Smooth muscle cell (in vitro differentiated cells): ENCODE measurements at regions not wholly inside any gene's neighbourhood (a gene's known extent, or its start where the extent isn't known, plus 50 kb on each side); places are given as distances from the start of the nearest gene placed in this dataset.

Experiments
- DNase-seq: peaks from one replicate; lab custom pipeline; 2025; ENCODE audit not compliant: unreplicated experiment; lab: John Stamatoyannopoulos, UW
- H2AFZ ChIP-seq: fragments of 200-600 bp; sonication (generic); 2 replicates; pipeline ENCODE4 v1.6.0; 2016; ENCODE audit warnings: antibody characterized with exemption, low read depth, mild to moderate bottlenecking
- H3F3A ChIP-seq: fragments of 200-600 bp; sonication (generic); 2 replicates; pipeline ENCODE4 v1.6.0; 2017; ENCODE audit warnings: antibody characterized with exemption, low read depth
- H3K27ac ChIP-seq: fragments of 200-600 bp; sonication (generic); 2 replicates; pipeline ENCODE4 v1.5.1; 2016; ENCODE audit warnings: low read depth, mild to moderate bottlenecking
- H3K27me3 ChIP-seq: fragments of 200-600 bp; sonication (generic); 2 replicates; pipeline ENCODE4 v1.6.1; 2016; ENCODE audit warnings: low read depth, mild to moderate bottlenecking
- H3K36me3 ChIP-seq: fragments of 200-600 bp; sonication (generic); 2 replicates; pipeline ENCODE4 v1.5.1; 2016; ENCODE audit warnings: low read depth
- H3K4me1 ChIP-seq: fragments of 200-600 bp; sonication (generic); 2 replicates; pipeline ENCODE4 v1.5.1; 2016; ENCODE audit warnings: low read depth
- H3K4me2 ChIP-seq: fragments of 200-600 bp; sonication (generic); 2 replicates; pipeline ENCODE4 v1.6.0; 2016; ENCODE audit warnings: mild to moderate bottlenecking
- H3K4me3 ChIP-seq: fragments of 200-600 bp; sonication (generic); 2 replicates; pipeline ENCODE4 v1.5.1; 2016; ENCODE audit warnings: mild to moderate bottlenecking
- H3K79me2 ChIP-seq: fragments of 200-600 bp; sonication (generic); 2 replicates; pipeline ENCODE4 v1.6.0; 2016; ENCODE audit warnings: low read depth, mild to moderate bottlenecking
- H3K9ac ChIP-seq: fragments of 200-600 bp; sonication (generic); 2 replicates; pipeline ENCODE4 v1.6.0; 2016; ENCODE audit warnings: low read depth
- H3K9me3 ChIP-seq: fragments of 200-600 bp; sonication (generic); replicated peaks from 2 replicates; pipeline ENCODE4 v1.5.1; 2016; ENCODE audit warnings: low read depth
- H4K20me1 ChIP-seq: fragments of 200-600 bp; sonication (generic); 2 replicates; pipeline ENCODE4 v1.6.0; 2016; ENCODE audit warnings: low read depth
- WGBS: methylation state at CpG from one replicate; pipeline ENCODE4 v1.1.7; 2016; ENCODE audit warnings: low lambda C conversion rate; 5-methylcytosine and 5-hydroxymethylcytosine counted together
- TF ChIP-seq, protein P1 (sequence below): fragments of 200-600 bp; sonication (generic); IDR thresholded peaks from 2 replicates; pipeline ENCODE4 v1.5.1; 2017; ENCODE audit warnings: borderline replicate concordance, mild to moderate bottlenecking, antibody characterized with exemption; ENCODE audit not compliant: insufficient read depth, poor library complexity, severe bottlenecking

GRCh38 chr10:36780158-36780557 is 345.2 kb upstream of the ANKRD30A start:
- Histone ChIP-seq H3K4me1 (no peaks in the 10 kb centered on the region), H3K27ac (no peak overlapping the region), H3K4me3 (no peak overlapping the region), H3F3A (no peaks in the 10 kb centered on the region), H3K79me2 (no peaks in the 10 kb centered on the region), H3K9me3 (no peaks in the 10 kb centered on the region), H4K20me1 (no peaks in the 10 kb centered on the region), H2AFZ (no peak overlapping the region), H3K9ac (no peak overlapping the region), H3K4me2 (no peak overlapping the region), H3K27me3 (no peaks in the 10 kb centered on the region), H3K36me3 (no peaks in the 10 kb centered on the region)
- no peak for DNase-seq
- WGBS, result 86% methylated on average over 6 of the region's 6 CpGs
- TF ChIP-seq, protein P1, sequence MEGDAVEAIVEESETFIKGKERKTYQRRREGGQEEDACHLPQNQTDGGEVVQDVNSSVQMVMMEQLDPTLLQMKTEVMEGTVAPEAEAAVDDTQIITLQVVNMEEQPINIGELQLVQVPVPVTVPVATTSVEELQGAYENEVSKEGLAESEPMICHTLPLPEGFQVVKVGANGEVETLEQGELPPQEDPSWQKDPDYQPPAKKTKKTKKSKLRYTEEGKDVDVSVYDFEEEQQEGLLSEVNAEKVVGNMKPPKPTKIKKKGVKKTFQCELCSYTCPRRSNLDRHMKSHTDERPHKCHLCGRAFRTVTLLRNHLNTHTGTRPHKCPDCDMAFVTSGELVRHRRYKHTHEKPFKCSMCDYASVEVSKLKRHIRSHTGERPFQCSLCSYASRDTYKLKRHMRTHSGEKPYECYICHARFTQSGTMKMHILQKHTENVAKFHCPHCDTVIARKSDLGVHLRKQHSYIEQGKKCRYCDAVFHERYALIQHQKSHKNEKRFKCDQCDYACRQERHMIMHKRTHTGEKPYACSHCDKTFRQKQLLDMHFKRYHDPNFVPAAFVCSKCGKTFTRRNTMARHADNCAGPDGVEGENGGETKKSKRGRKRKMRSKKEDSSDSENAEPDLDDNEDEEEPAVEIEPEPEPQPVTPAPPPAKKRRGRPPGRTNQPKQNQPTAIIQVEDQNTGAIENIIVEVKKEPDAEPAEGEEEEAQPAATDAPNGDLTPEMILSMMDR, result no peak

DNA sequence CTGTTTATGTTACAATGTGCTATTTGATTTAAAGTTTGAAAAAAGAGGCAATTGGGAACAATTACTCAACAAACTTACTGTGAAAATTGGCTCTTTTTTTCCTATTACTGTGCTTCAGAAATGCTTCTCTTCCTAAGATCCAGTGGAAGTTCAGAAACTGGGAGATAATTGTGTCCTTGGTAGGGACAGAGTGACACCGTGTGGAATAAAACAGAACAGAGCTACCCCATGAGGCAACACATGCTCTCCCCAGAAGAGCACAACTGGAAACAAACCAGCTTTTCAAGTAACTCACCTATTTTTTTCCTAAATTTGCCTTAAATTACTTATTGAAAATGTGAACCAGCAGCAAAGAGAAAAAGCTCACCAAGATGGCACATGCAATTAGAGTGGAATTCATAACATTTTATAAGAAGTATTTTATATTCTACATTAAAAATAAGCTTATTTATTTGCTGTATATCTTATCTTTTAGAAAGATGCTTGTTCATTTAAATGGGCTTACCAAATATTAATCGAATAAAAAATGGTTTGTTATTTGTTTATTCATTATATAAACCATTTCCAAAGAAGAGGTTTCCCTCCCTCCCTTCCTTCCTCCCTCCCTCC is 346.1 kb upstream of the ANKRD30A start:
- Histone ChIP-seq H3K4me2 (no peak overlapping the region), H3K9me3 (no peaks in the 10 kb centered on the region), H3K27me3 (no peaks in the 10 kb centered on the region), H4K20me1 (no peaks in the 10 kb centered on the region), H3K79me2 (no peaks in the 10 kb centered on the region), H3K27ac (no peak overlapping the region), H2AFZ (peak overlapping the region; percentile 42), H3K4me1 (no peaks in the 10 kb centered on the region), H3F3A (no peaks in the 10 kb centered on the region), H3K4me3 (no peak overlapping the region), H3K9ac (no peak overlapping the region), H3K36me3 (no peaks in the 10 kb centered on the region)
- TF ChIP-seq, protein P1, result peak; percentile 85
- WGBS, result 9% methylated on average over 2 of the region's 2 CpGs
- DNase-seq, result no peak

DNA sequence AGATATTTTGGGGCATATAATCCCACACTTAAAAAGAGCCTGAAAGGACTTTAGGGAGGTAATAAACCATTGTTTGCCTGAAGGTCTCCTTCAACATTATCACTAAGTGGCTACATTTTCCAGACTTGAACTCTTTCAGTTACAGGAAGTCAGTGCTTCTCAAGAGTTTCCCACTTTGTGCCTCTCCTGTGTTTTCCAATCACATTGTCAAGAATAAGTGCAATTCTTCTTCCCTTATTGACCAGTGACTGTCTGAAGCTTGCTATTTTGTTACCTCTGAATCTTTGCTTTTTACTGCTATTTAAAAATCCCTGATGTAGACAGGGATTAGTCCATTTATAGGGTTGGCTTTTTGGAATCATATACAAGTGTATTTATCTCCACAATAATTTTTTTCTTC is 346.7 kb upstream of the ANKRD30A start:
- Histone ChIP-seq H3K9ac (no peak overlapping the region), H3K79me2 (no peaks in the 10 kb centered on the region), H3K4me3 (no peak overlapping the region), H3K9me3 (no peaks in the 10 kb centered on the region), H4K20me1 (no peaks in the 10 kb centered on the region), H3K36me3 (no peaks in the 10 kb centered on the region), H3F3A (no peaks in the 10 kb centered on the region), H3K27ac (no peak overlapping the region), H3K4me2 (no peak overlapping the region), H3K4me1 (no peaks in the 10 kb centered on the region), H3K27me3 (no peaks in the 10 kb centered on the region), H2AFZ (peak overlapping the region; percentile 42)
- DNase-seq, result no peak
- TF ChIP-seq, protein P1, result no peak

DNA sequence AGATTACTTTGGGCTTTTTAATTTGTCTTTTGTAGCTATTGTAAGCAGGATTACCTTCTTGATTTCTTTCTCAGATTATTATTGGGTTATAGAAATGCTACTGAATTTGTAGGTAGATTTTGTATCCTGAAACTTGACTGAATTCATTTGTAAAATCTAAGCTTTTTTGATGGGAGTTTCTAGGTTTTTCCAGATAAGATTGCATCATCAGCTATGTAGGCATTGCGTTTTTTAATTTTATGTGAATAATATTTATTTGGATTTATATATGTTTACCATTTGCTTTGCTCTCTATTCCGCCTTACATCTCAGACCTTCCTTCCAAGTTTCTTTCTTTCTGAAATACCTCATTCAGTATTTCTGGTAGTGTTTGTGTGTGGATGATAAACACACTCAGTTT is 351.7 kb upstream of the ANKRD30A start:
- Histone ChIP-seq H2AFZ (no peak overlapping the region), H3K36me3 (no peaks in the 10 kb centered on the region), H3K79me2 (no peaks in the 10 kb centered on the region), H3K9me3 (no peaks in the 10 kb centered on the region), H3K4me1 (no peaks in the 10 kb centered on the region), H3K9ac (no peak overlapping the region), H3F3A (no peaks in the 10 kb centered on the region), H3K27ac (no peak overlapping the region), H3K4me3 (no peak overlapping the region), H4K20me1 (no peaks in the 10 kb centered on the region), H3K27me3 (no peaks in the 10 kb centered on the region), H3K4me2 (no peak overlapping the region)
- TF ChIP-seq, protein P1, result no peak
- WGBS, result 86% methylated on average over 2 of the region's 2 CpGs
- DNase-seq, result no peak
